Renal cortical epithelial cell (primary cell): ENCODE measurements at regions not wholly inside any gene's neighbourhood (a gene's known extent, or its start where the extent isn't known, plus 50 kb on each side); places are given as distances from the start of the nearest gene placed in this dataset.

ENCODE experiments used
- DNase-seq: peaks from one replicate; pipeline ENCODE4 v3.0.0-alpha.2; 2011; ENCODE audit warnings: low read depth

- DNase-seq = no peak
Observed at GRCh38 chr6:44634321-44634720, 246.8 kb downstream of the CDC5L start.

GRCh38 chr6:44635486-44635885 is 248.0 kb downstream of the CDC5L start:
- DNase-seq = no peak

- no peak for DNase-seq
Observed at GRCh38 chr6:44636561-44637248, 249.2 kb downstream of the CDC5L start.

GRCh38 chr6:44641344-44642031 is 254.0 kb downstream of the CDC5L start:
- DNase-seq = no peak

GRCh38 chr6:44642349-44642748 is 254.8 kb downstream of the CDC5L start:
- no peak for DNase-seq

GRCh38 chr6:44642870-44643522 is 255.5 kb downstream of the CDC5L start:
- DNase-seq = no peak

GRCh38 chr6:44645276-44645675 is 257.8 kb downstream of the CDC5L start:
- no peak for DNase-seq

GRCh38 chr6:44646355-44646754 is 258.8 kb downstream of the CDC5L start:
- peak; percentile 46 for DNase-seq

GRCh38 chr6:44649365-44650025 is 262.0 kb downstream of the CDC5L start:
- DNase-seq = peak; percentile 57

- DNase-seq = no peak
Observed at GRCh38 chr6:44650495-44650894, 263.0 kb downstream of the CDC5L start.

- DNase-seq = peak; percentile 64
Observed at GRCh38 chr6:44650947-44651346, 263.4 kb downstream of the CDC5L start.

- DNase-seq = peak; percentile 38
Observed at GRCh38 chr6:44651604-44652003, 264.1 kb downstream of the CDC5L start.

- DNase-seq = no peak
Observed at GRCh38 chr6:44652547-44652946, 265.0 kb downstream of the CDC5L start.

- no peak for DNase-seq
Observed at GRCh38 chr6:44653091-44653490, 265.6 kb downstream of the CDC5L start.

- peak; percentile 62 for DNase-seq
Observed at GRCh38 chr6:44653761-44654218, 266.3 kb downstream of the CDC5L start.

- peak; percentile 75 for DNase-seq
Observed at GRCh38 chr6:44655412-44656342, 268.2 kb downstream of the CDC5L start.

GRCh38 chr6:44656691-44657090 is 269.2 kb downstream of the CDC5L start:
- DNase-seq = no peak

GRCh38 chr6:44657206-44657819 is 269.8 kb downstream of the CDC5L start:
- DNase-seq = no peak

- DNase-seq = no peak
Observed at GRCh38 chr6:44658571-44658970, 271.1 kb downstream of the CDC5L start.

- no peak for DNase-seq
Observed at GRCh38 chr6:44659726-44660125, 272.2 kb downstream of the CDC5L start.
